PFSK-1 (cell line): ENCODE measurements at regions not wholly inside any gene's neighbourhood (a gene's known extent, or its start where the extent isn't known, plus 50 kb on each side); places are given as distances from the start of the nearest gene placed in this dataset.

Source experiments
- FOXP2 ChIP-seq: optimal IDR thresholded peaks from 2 replicates; pipeline ENCODE3; 2011; ENCODE audit warnings: borderline replicate concordance, control low read depth, inconsistent platforms; ENCODE audit not compliant: insufficient read depth; ENCODE audit errors: extremely low read length, extremely low read depth
- POLR2AphosphoS5 ChIP-seq: IDR thresholded peaks from 2 replicates; pipeline ENCODE4 v1.6.1; 2012; ENCODE audit warnings: low read depth, mild to moderate bottlenecking, control low read depth, low read length, moderate library complexity
- SIN3A ChIP-seq: IDR thresholded peaks from 2 replicates; pipeline ENCODE4 v1.6.1; 2012; ENCODE audit warnings: mild to moderate bottlenecking, low read length, moderate library complexity, borderline replicate concordance; ENCODE audit not compliant: insufficient read depth
- TAF1 ChIP-seq: IDR thresholded peaks from 2 replicates; pipeline ENCODE4 v1.6.1; 2012; ENCODE audit warnings: low read length, control low read depth, borderline replicate concordance; ENCODE audit not compliant: insufficient read depth
- TF ChIP-seq, protein P1 (sequence below), 2 experiments: IDR thresholded peaks; 2 replicates each; pipeline versions ENCODE4 v1.6.1 to v1.8.0; 2011 to 2012; ENCODE audit warnings: low read depth in 2 of 2, low read length in 2 of 2, control low read depth in 1 of 2, inconsistent platforms in 1 of 2, mild to moderate bottlenecking in 1 of 2, moderate library complexity in 1 of 2; ENCODE audit not compliant: insufficient read depth in 1 of 2

DNA sequence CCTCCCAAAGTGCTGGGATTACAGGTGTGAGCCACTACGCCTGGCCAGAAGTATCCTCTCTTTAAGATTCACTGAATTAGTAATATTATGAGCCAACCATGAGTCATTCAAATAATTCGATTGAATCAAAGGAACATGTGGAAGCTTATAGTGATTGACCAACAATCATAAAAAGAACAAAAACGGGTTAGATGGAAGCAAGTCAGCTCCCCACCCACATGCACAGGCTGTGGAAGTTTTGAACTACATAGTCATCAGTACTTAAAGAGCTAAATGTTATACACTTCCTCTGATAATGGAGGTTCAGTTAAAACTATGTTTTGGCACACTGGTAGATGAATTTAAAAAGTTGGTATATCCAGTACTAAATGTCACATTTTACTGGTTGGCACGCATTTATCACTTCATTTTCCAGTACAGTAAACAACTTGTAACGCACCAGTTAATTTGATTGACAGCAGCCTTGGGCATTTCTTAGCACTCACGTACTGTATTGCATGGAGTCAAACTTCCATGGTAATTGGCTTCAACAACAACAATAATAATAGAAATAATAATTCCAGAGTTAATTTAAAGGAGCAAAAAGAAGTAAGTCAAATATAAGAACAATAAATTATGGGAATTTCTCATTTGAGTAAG is 1107.3 kb upstream of the MAP3K7 start:
- TF ChIP-seq FOXP2, result no peak
- TF ChIP-seq, protein P1, sequence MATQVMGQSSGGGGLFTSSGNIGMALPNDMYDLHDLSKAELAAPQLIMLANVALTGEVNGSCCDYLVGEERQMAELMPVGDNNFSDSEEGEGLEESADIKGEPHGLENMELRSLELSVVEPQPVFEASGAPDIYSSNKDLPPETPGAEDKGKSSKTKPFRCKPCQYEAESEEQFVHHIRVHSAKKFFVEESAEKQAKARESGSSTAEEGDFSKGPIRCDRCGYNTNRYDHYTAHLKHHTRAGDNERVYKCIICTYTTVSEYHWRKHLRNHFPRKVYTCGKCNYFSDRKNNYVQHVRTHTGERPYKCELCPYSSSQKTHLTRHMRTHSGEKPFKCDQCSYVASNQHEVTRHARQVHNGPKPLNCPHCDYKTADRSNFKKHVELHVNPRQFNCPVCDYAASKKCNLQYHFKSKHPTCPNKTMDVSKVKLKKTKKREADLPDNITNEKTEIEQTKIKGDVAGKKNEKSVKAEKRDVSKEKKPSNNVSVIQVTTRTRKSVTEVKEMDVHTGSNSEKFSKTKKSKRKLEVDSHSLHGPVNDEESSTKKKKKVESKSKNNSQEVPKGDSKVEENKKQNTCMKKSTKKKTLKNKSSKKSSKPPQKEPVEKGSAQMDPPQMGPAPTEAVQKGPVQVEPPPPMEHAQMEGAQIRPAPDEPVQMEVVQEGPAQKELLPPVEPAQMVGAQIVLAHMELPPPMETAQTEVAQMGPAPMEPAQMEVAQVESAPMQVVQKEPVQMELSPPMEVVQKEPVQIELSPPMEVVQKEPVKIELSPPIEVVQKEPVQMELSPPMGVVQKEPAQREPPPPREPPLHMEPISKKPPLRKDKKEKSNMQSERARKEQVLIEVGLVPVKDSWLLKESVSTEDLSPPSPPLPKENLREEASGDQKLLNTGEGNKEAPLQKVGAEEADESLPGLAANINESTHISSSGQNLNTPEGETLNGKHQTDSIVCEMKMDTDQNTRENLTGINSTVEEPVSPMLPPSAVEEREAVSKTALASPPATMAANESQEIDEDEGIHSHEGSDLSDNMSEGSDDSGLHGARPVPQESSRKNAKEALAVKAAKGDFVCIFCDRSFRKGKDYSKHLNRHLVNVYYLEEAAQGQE (IDR thresholded peaks at IDR 0.05; ENCODE audit: insufficient read depth in 1 of 2, low read depth in 2 of 2, low read length in 2 of 2), result no peak
- TF ChIP-seq SIN3A, result no peak
- TF ChIP-seq TAF1, result no peak
- TF ChIP-seq POLR2AphosphoS5, result no peak

- TF ChIP-seq SIN3A (no peak), FOXP2 (no peak), TAF1 (no peak), POLR2AphosphoS5 (no peak)
- TF ChIP-seq, protein P1 (IDR thresholded peaks at IDR 0.05; ENCODE audit: insufficient read depth in 1 of 2, low read depth in 2 of 2, low read length in 2 of 2), result no peak
These were observed 1104.6 kb upstream of the MAP3K7 start for GRCh38 chr6:91691449-91691848.

- no peak for TF ChIP-seq FOXP2
- TF ChIP-seq POLR2AphosphoS5, result no peak
- TF ChIP-seq, protein P1 (IDR thresholded peaks at IDR 0.05; ENCODE audit: insufficient read depth in 1 of 2, low read depth in 2 of 2, low read length in 2 of 2), result no peak
- TF ChIP-seq TAF1, result no peak
- TF ChIP-seq SIN3A, result no peak
These were observed 1096.4 kb upstream of the MAP3K7 start for GRCh38 chr6:91683240-91683639.

DNA sequence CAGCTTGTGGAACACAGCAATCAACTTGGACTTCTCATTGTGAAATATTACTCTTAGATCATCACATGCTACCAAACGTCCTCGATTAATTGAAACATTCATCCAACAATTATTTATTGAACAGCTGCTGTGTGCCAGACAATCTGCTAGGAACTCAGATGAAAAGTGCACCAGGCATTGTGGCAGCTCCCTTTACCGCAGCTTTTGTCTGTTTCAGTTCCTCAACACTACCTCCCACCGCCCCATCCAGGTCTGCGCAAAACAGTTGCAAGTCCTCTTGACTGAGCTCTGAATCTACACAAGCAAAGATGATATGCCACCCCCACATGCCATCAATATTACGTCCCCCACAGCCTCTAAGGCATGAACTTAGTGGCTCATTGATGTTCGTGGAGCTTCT is 1094.4 kb upstream of the MAP3K7 start:
- TF ChIP-seq POLR2AphosphoS5 (no peak), FOXP2 (no peak), SIN3A (no peak), TAF1 (no peak)
- TF ChIP-seq, protein P1 (IDR thresholded peaks at IDR 0.05; ENCODE audit: insufficient read depth in 1 of 2, low read depth in 2 of 2, low read length in 2 of 2), result no peak
